Stimulated activated CD4-positive, alpha-beta T cell treated with anti-CD3 and anti-CD28 coated beads, Interleukin-2, amount 100 ng/mL, for 24 hours (primary cell): ENCODE measurements at regions not wholly inside any gene's neighbourhood (a gene's known extent, or its start where the extent isn't known, plus 50 kb on each side); places are given as distances from the start of the nearest gene placed in this dataset.

ENCODE experiments used
- DNase-seq, 2 donors: peaks; one replicate each; pipeline ENCODE4 v3.0.0-alpha.2; 2020

DNA sequence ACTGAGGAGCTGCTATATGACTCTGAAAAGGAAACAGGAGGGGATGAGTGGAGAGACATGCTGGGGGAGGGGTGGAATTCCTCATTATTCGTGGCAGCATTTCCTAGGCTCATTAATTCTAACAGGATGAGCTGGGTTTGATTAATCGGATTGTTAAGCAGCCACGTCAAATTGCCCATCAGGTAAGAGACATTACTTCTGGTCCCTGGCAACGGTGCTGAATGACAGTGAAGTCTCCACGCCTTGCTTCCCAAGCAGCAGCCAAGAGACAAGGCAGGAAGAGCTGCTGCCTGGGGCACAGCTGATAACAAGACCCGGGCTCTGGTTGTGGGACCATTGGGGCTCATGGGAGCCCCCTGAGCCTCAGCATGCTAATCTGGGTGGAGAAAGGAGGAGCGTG lies 86.6 kb downstream of the MARCHF4 start:
- DNase-seq = no peak

DNA sequence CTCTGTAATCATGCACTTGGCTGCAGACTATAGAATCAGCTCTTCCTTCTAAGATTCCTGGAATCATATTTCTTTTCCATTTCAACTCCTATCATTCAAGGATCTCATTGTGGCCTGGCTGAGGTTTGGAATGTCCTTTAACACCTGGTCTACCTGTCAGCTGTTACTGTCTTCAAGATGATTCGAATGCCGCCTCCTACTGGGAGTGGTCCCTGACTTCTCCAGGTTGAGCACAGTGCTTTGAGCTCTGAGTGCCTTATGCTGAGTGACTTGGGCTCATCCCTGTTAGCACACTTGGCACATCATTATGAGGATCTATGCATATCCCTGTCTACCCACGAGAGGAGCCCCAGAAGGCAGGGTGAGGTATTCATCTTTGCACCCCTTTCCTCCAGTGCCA lies 87.6 kb downstream of the MARCHF4 start:
- no peak for DNase-seq

DNA sequence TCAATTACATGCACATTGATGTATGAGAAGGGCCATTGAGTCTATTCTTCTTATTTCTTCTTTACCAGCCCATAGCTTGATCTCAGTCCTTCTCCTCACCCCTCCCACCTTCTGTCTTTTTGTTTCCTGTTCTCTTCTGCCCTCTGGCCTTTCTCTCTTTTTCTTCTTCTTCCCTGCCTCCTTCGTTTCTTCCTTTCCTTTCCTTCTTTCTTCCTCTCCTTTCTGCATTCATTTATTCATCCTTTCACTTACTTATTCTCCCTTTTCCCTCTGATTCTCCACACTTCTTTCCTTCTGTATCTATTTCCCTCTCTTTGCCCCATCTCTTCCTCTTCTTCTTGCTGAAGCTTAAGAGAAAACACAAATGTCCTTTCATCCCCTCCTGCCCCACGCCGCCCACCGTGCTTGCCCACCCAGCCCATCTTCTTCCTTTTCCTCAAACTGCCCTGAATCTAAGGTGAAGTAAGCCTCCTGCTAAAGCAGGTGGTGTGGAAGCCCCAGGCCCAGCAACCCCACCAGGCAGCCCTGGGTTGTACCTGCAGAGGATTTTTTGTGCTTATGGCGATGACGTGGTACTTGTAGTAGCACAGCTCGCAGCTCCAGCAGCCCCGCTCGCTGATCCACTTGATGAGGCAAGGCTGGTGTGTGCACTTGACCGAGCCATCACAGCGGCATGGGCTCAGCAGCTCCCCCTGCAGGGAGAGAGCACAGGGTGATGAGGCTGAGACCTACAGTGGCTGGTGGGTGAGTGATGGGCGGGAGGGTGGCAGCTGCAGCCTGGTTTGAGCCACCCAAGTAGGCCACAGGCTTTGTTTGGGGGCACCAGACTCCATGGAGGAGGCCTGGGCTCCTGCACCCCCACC lies 89.0 kb downstream of the MARCHF4 start:
- DNase-seq = peak in 1 of 2 donors; percentile 55

DNA sequence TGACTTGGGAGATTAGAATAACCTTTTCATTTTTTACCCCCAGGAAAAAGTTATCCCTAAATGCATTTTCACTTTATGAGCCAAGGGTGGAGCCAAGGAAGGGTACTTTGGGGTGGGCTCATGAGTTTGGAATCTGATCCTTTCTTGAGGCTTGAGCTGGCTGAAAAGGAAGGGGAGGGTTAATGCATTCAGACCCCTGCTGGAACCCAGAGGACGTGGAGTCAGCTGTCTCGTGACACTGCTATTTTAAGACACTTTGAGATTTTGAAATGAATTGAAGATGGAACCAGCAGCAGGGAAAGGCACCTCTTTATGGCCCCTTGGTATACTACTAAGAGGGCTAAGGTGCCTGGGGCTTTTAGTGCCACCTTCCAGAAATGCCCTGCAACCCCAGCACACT lies 90.4 kb downstream of the MARCHF4 start:
- no peak for DNase-seq

DNA sequence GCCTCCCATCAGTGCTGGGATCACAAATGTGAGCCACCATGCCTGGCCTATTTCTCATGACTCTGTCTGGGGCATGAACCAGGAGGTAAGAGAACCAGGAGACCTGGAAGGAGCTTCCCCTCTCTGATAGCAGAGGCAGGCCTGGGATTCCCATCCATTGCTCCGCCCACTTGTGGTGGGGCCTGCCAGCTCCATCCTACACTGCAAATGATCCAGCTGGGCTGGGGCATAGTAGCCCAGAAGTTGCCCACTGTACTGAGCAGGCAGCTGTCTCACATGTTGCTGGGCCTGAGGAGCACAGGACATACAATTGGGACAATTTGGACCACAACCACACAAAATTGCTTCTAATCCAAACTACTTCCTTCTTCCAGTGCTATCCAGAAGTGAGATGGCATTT lies 91.0 kb downstream of the MARCHF4 start:
- DNase-seq = no peak

DNA sequence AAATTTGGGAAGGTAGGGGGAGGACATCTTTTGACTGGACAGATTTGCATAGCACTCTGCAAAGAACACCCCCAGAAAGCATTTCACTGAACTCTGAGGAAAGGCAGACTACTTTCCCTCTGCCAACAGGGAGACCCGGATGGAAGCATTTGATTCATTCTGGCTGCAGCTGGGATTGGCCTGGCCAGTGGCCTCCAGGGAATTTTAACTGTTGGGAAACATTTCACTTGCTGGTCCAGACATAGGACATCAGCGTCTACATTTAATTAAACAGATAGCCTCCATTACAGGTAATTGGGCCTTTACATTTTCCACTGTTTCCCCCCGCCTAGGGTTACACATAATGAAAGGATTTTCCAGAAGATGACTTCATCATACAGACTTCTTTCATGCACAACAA lies 92.8 kb downstream of the MARCHF4 start:
- no peak for DNase-seq

DNA sequence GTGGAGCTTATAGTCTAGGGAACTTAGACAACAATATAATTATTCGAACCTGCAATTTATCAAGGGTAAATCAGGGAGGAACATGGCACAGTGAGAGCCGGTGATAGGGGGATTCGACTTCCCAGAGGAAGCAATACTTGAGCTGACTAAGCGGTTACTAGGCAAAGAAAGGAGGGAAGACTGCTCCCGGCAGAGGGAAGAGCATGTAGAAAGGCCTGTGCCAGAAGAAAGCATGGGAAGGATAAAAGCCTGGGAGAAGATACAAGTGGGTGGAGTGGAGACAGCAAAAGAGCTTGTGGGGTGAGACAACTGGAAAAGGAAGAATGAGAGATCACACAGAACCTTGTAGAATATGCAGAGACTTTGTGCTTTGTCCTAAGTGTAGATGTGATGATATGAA lies 93.3 kb downstream of the MARCHF4 start:
- no peak for DNase-seq

DNA sequence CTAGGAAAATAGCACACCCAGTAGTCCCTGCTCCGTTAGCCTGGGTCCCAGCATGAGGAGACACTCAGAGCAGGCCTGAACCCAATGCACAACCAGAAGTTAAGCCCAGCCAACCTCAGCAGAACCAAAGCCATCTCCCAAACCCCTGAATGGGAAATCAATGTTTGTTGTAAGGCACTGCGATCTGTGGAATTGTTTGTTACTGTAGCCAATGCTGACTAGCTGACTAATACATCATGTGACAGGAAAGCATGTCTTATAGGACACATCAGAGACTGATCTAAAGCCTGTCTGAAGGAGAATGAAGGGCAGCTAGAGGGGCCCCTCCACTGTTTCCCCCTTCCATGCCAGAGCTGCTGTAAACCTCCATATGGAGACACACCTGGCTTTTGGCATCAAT lies 96.4 kb downstream of the MARCHF4 start:
- DNase-seq = no peak

DNA sequence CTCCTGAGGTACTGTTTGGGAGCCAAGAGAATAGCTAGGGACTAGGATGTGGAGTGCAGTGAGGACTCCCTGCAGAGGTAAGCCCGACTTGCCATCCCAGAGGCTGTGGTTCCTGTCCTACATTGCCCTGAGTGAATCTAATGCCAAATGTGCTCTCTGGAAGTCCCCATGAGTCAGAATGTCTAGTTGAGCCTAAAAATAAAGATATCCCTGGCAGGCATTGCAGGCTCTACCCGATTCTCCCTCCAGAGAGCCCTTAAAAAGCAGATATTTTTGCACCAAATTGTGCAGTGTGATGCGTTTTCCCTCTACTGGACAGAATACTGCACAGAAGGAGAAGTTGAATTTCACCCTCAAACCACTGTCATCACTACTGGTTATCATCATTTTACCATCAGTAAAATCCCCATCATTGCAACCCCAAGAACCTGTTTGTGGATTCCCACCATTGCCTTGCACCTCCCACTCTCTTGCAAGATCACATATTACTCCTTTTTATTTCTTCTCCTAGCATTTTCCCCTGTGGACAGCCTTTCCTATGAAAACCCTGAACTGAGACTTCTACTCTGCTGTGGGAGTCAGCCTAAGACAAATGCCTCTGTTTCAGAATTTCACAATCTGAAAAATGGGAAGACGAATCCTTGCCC lies 98.0 kb downstream of the MARCHF4 start:
- DNase-seq = no peak

DNA sequence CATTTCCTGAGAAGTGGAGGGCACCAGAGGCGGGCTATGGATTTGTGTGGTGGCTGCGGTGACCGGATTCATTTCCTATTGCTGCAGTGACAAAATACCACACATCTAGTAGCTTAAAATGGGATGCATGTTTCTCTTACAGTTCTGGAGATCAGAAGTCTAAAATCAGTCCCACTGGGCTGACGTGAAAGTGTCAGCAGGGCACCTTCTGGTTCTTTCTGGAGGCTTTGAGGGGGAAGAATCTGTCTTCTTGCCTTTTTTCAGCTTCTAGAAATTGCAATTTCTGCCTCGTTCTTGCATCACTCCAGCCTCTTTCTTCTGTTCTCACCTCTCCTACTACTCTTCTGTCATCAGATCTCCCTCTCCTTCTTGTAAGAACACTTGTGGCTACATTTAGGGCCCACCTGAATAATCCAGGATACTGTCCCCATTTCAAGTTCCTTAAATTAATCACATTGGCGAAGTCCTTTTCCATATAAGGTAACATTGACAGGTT lies 111.2 kb downstream of the MARCHF4 start:
- DNase-seq = no peak

DNA sequence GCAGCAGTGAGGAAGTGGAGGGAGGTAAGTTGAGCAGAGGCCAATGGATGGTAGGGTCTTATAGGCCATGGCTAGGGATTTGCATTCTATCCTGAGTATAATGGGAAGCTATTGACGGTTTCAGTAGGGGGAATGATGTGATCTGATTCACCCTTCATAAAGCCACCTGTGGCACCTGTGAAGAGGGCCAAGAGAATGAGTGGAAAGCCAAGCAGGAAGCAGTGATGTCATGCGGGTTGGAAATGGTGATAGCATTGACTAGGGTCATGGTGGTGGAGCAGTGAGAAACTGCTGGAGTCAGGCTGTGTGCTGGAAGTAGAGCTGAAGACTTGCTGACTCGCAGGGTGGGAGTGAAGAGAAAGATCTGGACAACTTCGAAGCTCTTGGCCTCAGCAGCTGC lies 111.7 kb downstream of the MARCHF4 start:
- DNase-seq = no peak

DNA sequence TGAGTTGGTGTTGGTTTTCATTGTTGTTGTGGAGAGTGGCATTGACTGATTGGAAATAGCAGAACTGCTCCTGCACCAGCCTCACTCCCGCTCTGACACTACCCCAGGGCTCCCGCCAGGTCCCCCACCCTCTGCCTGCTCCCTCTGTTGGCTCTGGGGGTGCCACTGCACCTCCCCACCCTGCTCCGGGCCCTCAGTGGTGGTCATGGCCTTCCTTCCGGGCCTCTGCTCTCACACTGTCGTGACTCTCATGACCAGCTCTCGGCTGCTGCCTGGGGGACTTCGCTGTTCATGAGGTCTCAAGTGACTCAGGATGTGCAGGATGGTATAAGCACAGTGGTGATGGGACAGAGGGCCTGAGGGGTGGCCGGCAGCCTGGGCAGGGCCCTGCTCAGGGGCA lies 113.2 kb downstream of the MARCHF4 start:
- DNase-seq = no peak

DNA sequence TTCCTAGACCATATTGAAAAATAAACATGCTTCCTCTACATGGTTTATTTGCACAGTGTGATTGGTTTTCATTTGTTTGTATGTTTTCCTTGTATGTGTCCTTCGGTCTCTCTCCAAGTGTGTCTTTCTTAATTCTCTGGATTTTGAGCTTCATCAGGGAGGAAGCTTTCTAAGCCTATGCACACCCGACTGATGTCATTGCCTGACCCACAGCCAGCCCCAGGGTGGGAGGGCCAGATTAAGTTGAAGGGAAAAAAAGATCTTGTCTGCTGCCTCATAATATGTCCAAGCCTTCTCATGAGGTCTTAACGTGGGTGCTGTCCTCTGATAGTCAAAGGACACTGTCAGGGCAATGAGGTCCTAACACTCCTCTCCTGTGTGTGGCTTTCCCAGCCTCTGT lies 115.2 kb downstream of the MARCHF4 start:
- DNase-seq = no peak
